ENCODE measurements at regions not wholly inside any gene's neighbourhood (a gene's known extent, or its start where the extent isn't known, plus 50 kb on each side); places are given as distances from the start of the nearest gene placed in this dataset.

DNA sequence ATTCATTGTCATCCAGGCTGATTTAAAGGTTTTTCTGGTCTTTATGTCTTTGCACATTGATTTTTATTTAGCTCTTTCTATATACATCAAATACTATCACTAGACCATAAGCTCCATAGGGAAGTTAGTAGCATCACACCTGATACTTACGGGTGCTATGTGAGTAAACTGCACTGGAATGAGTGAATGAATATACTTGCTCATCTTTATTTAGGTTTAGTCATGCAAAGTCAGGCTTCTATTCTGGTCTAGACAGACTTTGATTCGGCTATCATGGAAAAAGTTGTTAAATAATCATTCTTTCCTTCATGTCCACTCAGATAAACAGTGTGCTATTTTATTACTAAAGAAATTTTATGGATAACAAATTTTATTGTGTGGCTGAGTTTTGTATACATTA lies 457.8 kb upstream of the PCDH7 start:
- ChIA-PET CTCF (no interaction called here), POLR2A (no interaction called here)
- no peak overlapping the region for H3K4me3 Mint-ChIP-seq
- H3K4me1 Mint-ChIP-seq = no peaks in the 10 kb centered on the region
- no peak for DNase-seq
- H3K27ac Mint-ChIP-seq = no peak overlapping the region
- peaks cover 7% of the 10 kb centered on the region for H3K9me3 Mint-ChIP-seq
- H3K36me3 Mint-ChIP-seq (ENCODE audit: low read depth) = no peaks in the 10 kb centered on the region
- H3K27me3 Mint-ChIP-seq = no peaks in the 10 kb centered on the region

DNA sequence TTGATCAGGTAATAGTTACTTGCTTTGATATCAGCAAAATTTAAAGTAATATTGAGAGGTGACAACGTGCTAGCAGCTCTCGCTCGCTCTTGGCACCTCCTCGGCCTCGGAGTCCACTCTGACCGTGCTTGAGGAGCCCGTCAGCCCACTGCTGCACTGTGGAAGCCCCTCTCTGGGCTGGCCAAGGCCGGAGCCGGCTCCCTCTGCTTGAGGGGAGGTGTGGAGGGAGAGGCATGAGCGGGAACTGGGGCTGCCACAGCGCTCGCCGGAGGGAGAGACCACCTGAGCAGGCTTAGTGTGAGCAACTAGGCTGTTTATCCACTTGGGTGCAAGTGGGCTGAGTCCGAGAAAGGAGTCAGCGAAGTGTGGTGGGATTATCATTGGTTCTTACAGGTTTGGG lies 455.7 kb upstream of the PCDH7 start:
- peaks cover 7% of the 10 kb centered on the region for H3K9me3 Mint-ChIP-seq
- POLR2A ChIA-PET = no interaction called here

DNA sequence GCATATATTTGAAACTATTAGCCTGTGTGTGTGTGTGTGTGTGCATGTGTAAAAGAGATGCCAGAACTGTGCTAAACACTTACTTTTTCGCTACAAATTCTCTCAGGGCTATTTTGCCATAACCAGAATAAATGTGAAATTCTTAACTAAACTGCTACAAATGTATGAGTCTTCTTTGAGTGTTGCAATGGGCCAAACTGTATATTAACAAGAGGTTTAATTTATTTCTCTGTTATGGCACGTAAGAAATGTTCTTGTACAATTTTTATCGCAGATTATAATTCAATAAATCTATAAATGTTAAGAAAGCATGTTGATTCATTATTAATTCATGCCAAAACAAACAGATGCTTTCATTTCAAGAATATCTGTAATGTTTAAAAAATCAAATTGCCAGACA lies 454.5 kb upstream of the PCDH7 start:
- H3K27me3 Mint-ChIP-seq = no peaks in the 10 kb centered on the region
- H3K4me3 Mint-ChIP-seq = no peak overlapping the region
- ChIA-PET CTCF (no interaction called here), POLR2A (no interaction called here)
- no peak overlapping the region for H3K27ac Mint-ChIP-seq
- H3K4me1 Mint-ChIP-seq = no peaks in the 10 kb centered on the region
- DNase-seq = no peak
- H3K9me3 Mint-ChIP-seq = peaks cover 7% of the 10 kb centered on the region
- H3K36me3 Mint-ChIP-seq (ENCODE audit: low read depth) = no peaks in the 10 kb centered on the region

More for the DNA sequence above, 455.7 kb upstream of the PCDH7 start:
- CTCF ChIA-PET = no interaction called here
- no peaks in the 10 kb centered on the region for H3K27me3 Mint-ChIP-seq
- H3K4me1 Mint-ChIP-seq = no peaks in the 10 kb centered on the region
- no peak overlapping the region for H3K27ac Mint-ChIP-seq
- no peak for DNase-seq
- H3K36me3 Mint-ChIP-seq (ENCODE audit: low read depth) = no peaks in the 10 kb centered on the region
- H3K4me3 Mint-ChIP-seq = no peak overlapping the region

DNA sequence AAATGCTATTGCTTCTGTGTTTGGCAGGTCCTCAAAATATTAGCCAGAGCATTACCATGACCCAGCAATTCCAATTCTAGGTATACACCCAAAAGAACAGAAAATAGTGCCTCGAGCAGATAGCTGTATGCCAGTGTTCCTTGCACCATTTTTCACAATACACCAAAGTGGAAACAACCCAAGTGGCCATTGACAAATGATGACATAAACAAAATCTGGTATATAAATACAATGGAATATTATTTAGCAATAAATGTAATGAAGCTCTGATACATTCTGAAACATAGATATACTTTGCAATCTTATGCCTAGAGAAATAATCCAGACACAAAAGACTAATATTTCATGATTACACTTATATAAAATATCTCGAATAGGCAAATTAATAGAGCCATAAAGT lies 451.8 kb upstream of the PCDH7 start:
- no peak for DNase-seq
- Mint-ChIP-seq H3K36me3 (ENCODE audit: low read depth) (no peaks in the 10 kb centered on the region), H3K4me3 (no peak overlapping the region), H3K27ac (no peak overlapping the region), H3K4me1 (no peaks in the 10 kb centered on the region), H3K27me3 (no peaks in the 10 kb centered on the region), H3K9me3 (peaks cover 11% of the 10 kb centered on the region)
- CTCF ChIA-PET = no interaction called here
- POLR2A ChIA-PET = no interaction called here

DNA sequence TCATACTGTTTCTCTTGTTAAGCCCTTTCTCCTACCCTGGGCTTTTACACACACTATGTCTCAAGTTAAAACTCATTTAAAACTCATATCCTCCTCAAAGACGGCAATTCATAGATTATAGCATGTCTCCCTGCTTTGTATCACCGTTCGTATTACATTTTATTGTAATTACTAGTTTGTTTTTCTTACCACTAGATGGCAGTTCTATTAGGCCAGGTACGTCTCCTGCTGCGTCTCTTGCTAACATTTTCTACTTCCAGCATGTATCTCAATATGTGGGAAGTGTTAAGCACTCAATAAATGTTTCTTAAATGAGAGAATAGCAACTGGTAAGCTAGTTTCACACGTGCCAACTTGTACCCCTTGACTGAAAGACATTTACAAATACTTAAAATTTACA lies 450.3 kb upstream of the PCDH7 start:
- Mint-ChIP-seq H3K4me1 (no peaks in the 10 kb centered on the region), H3K27me3 (no peaks in the 10 kb centered on the region), H3K9me3 (peaks cover 11% of the 10 kb centered on the region), H3K4me3 (no peak overlapping the region), H3K27ac (no peak overlapping the region), H3K36me3 (ENCODE audit: low read depth) (no peaks in the 10 kb centered on the region)
- DNase-seq = no peak
- POLR2A ChIA-PET = no interaction called here
- CTCF ChIA-PET = no interaction called here

DNA sequence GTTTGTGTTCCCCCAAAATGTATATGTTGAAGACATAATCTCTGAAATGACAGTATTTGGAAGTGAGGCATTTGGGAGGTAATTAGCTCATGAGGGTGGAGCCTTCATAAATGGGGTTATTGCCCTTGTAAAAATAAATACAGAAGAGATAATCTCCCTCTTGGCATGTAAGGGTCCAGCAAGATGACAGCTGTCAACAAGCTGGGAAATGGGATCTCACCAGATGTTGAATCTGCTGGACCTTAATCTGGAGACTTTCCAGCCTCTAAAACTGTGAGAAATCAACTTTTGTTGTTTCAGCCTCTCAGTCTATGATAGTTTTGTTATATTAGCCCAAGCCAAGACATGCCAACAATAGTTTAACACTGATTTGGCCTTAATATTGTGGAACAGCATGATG lies 438.2 kb upstream of the PCDH7 start:
- H3K4me3 Mint-ChIP-seq = no peak overlapping the region
- H3K36me3 Mint-ChIP-seq (ENCODE audit: low read depth) = no peaks in the 10 kb centered on the region
- POLR2A ChIA-PET = no interaction called here
- H3K27ac Mint-ChIP-seq = no peak overlapping the region
- no peaks in the 10 kb centered on the region for H3K27me3 Mint-ChIP-seq
- DNase-seq = no peak
- CTCF ChIA-PET = no interaction called here
- peaks cover 5% of the 10 kb centered on the region for H3K9me3 Mint-ChIP-seq
- H3K4me1 Mint-ChIP-seq = no peaks in the 10 kb centered on the region

DNA sequence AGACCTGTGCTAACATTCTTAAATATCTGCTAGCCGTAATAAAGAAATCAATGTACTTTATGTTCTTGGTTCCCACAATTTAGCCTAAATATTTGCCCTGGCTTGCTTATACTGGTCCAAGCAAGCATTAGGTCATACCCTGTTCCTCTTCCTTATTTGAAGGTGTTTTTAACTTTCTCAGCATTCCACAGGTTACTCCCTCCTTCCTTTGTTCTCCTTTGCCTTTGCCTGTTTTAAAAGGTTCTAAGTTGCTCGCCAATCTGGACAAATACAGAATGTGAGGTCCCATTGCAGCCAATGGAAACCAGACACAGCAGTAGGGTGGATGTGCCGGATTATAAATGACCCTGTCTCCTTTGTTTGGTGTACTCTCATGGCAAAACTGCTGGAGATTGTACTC lies 436.8 kb upstream of the PCDH7 start:
- ChIA-PET POLR2A (no interaction called here), CTCF (no interaction called here)
- H3K27me3 Mint-ChIP-seq = no peaks in the 10 kb centered on the region
- peaks cover 8% of the 10 kb centered on the region for H3K9me3 Mint-ChIP-seq
- no peaks in the 10 kb centered on the region for H3K4me1 Mint-ChIP-seq
- no peaks in the 10 kb centered on the region for H3K36me3 Mint-ChIP-seq (ENCODE audit: low read depth)
- H3K4me3 Mint-ChIP-seq = no peak overlapping the region
- DNase-seq = no peak
- no peak overlapping the region for H3K27ac Mint-ChIP-seq

DNA sequence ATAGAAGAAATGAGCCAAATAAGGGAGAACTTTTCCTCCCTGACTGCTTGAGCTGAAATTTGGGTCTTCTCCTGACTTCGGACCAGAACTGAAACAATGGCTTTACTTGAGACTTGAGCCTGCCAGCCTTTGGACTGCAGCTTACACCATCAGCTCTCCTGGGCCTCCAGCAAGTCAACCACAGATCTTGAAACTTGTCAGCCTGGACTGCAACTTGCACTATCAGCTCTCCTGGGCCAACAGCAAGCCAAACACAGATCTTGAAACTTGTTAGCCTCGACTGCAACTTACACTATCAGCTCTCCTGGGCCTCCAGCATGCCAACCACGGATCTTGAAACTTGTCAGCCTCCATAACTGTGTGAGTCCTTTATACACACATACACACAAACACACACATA lies 425.9 kb upstream of the PCDH7 start:
- H3K36me3 Mint-ChIP-seq (ENCODE audit: low read depth) = no peaks in the 10 kb centered on the region
- H3K9me3 Mint-ChIP-seq = peaks cover 9% of the 10 kb centered on the region
- H3K4me1 Mint-ChIP-seq = no peaks in the 10 kb centered on the region
- no peak overlapping the region for H3K4me3 Mint-ChIP-seq
- DNase-seq = no peak
- ChIA-PET POLR2A (no interaction called here), CTCF (no interaction called here)
- no peak overlapping the region for H3K27ac Mint-ChIP-seq
- no peaks in the 10 kb centered on the region for H3K27me3 Mint-ChIP-seq

DNA sequence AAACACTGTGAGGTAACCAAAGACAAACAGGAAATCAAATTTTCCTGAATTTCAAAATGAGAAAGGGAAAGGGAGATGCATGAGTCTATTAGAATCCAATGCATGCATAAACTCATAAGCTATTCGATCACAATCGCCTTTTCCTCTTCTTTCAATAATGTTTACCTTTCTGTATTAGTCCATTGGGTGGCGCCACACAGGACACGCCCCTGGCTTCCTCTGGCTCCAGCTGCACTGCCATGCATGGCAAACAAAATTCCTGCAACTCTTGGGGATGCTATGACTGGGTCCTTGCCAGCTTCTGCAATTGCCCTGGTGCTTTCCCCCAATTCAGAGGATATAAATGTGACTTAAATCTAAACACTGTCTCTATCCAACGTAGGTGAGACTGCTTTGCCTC lies 424.5 kb upstream of the PCDH7 start:
- no peak for DNase-seq
- Mint-ChIP-seq H3K36me3 (ENCODE audit: low read depth) (no peaks in the 10 kb centered on the region), H3K9me3 (peaks cover 7% of the 10 kb centered on the region), H3K4me3 (no peak overlapping the region), H3K27me3 (no peaks in the 10 kb centered on the region), H3K4me1 (no peaks in the 10 kb centered on the region), H3K27ac (no peak overlapping the region)
- ChIA-PET POLR2A (no interaction called here), CTCF (no interaction called here)

DNA sequence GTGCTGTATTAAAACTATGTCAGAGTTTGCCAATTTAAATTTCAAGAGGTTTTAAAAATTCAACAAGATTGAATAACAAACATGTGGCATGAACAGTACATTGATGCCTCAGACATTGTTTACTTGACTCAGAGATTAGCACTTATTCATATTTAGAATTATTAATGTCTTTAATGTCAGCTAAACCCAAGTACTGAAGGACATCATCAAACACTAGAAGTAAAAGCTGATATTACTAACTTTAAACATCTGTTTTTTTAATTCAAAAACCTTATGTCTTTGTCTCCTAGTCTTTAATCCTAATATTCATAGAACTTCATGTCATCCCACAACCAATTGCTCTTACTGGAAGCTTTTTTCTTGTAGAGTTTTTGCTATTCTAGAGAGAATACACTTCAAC lies 406.2 kb upstream of the PCDH7 start:
- no peak overlapping the region for H3K27ac Mint-ChIP-seq
- H3K9me3 Mint-ChIP-seq = peaks cover 6% of the 10 kb centered on the region
- no peaks in the 10 kb centered on the region for H3K36me3 Mint-ChIP-seq (ENCODE audit: low read depth)
- ChIA-PET CTCF (no interaction called here), POLR2A (no interaction called here)
- H3K27me3 Mint-ChIP-seq = no peaks in the 10 kb centered on the region
- no peak for DNase-seq
- no peaks in the 10 kb centered on the region for H3K4me1 Mint-ChIP-seq
- no peak overlapping the region for H3K4me3 Mint-ChIP-seq

DNA sequence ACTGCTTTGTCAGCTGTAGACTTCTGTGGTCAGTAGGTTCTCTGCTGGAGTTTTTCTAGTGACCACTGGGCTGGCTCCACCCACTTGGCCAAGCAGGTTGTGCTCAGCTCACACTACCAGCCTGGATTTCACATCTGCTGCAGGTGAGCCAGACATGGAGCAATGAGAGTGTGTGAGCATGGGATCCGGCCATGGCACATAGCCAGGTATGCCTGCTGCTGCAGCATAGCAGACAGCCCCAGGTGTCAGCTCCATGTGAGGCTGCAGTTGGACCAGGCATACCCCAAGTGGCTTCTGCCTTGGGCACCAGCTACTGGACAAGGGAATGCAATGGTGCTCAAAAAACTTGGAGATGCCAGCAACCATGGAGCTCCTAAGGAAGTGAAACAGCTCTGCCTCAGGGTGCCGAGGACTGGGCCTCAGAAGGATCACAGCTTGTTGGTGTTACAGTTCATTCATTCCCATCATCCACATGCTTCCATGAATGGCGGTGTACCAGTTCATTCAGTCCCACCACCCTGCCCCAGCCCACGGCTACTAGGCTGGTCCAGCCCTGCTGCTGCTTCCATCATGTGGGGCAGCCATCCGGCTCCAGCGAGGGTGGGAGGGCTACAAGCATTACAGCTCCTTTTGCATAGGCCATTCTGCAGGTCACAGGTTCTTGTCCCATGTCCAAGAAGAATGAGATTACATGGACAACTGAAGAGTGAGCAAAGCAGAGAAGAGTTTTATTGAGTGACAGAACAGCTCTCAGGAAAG lies 389.1 kb upstream of the PCDH7 start:
- no peak overlapping the region for H3K4me3 Mint-ChIP-seq
- CTCF ChIA-PET = no interaction called here
- H3K4me1 Mint-ChIP-seq = no peaks in the 10 kb centered on the region
- peaks cover 16% of the 10 kb centered on the region for H3K9me3 Mint-ChIP-seq
- H3K27ac Mint-ChIP-seq = no peak overlapping the region
- no peaks in the 10 kb centered on the region for H3K36me3 Mint-ChIP-seq (ENCODE audit: low read depth)
- H3K27me3 Mint-ChIP-seq = no peaks in the 10 kb centered on the region
- DNase-seq = no peak
- POLR2A ChIA-PET = no interaction called here

DNA sequence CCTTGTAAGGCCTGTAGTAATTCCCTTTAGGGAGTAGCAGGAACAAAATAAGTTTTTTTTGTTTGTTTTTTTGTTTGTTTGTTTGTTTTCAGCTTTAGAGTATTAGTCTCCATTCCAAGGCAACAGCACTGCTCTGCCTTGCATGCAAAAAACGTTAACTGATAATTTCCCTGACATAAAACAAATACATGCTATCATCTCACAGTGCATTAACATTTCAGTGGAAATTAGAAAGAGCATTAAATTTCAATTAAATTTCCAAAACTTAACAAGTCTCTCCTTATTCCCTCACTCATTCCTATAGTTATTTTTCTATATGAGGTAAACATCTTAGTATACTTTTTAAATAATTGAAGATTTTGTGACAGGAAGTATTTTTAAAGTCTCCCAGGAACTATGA lies 378.4 kb upstream of the PCDH7 start:
- Mint-ChIP-seq H3K9me3 (peaks cover 8% of the 10 kb centered on the region), H3K27ac (no peak overlapping the region), H3K4me3 (no peak overlapping the region), H3K27me3 (no peaks in the 10 kb centered on the region), H3K36me3 (ENCODE audit: low read depth) (no peaks in the 10 kb centered on the region), H3K4me1 (no peaks in the 10 kb centered on the region)
- CTCF ChIA-PET = no interaction called here
- POLR2A ChIA-PET = no interaction called here
- DNase-seq = no peak

DNA sequence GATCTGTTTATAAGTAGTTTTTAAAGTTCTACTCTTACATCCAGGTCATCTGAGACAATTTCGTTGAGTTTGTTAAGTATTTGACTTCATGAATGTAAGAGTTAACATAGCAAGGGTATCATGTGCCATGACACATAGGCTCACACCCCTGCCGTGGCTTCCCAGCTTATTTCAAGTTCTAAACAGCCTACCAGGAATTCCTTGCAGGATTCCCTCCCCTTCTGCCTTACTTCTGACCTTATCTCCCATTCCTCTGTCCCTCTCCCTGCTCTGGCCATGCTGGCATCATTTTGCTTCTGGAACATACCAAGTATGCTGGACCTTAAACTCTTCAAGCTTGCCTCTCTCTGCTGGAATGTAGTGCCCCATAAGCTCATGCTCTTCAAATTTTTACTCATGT lies 369.9 kb upstream of the PCDH7 start:
- CTCF ChIA-PET = no interaction called here
- DNase-seq = no peak
- H3K27ac Mint-ChIP-seq = no peak overlapping the region
- POLR2A ChIA-PET = no interaction called here
- no peaks in the 10 kb centered on the region for H3K36me3 Mint-ChIP-seq (ENCODE audit: low read depth)
- no peaks in the 10 kb centered on the region for H3K27me3 Mint-ChIP-seq
- peaks cover 22% of the 10 kb centered on the region for H3K9me3 Mint-ChIP-seq
- H3K4me1 Mint-ChIP-seq = no peaks in the 10 kb centered on the region
- H3K4me3 Mint-ChIP-seq = no peak overlapping the region

DNA sequence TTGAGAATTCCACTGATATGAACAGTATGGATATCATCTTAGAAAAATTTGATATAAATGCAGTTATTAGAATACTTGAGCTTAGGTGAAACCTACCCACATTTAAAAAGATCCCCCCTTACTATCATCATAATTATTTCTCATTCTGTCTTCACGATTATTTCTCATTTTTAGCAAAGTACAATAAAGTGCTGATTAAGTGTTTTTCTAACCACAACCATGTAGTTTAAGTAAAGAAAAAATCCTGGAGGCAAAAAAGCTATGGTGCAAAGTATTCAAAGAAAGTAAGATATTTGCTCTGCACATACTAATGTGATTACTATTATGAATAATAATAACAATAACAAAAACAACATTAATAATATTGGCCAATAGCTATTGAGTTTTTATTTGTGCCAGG lies 365.6 kb upstream of the PCDH7 start:
- peaks cover 9% of the 10 kb centered on the region for H3K9me3 Mint-ChIP-seq
- CTCF ChIA-PET = no interaction called here
- H3K36me3 Mint-ChIP-seq (ENCODE audit: low read depth) = no peaks in the 10 kb centered on the region
- no peaks in the 10 kb centered on the region for H3K27me3 Mint-ChIP-seq
- DNase-seq = no peak
- POLR2A ChIA-PET = no interaction called here
- H3K4me3 Mint-ChIP-seq = no peak overlapping the region
- H3K27ac Mint-ChIP-seq = no peak overlapping the region
- H3K4me1 Mint-ChIP-seq = no peaks in the 10 kb centered on the region

DNA sequence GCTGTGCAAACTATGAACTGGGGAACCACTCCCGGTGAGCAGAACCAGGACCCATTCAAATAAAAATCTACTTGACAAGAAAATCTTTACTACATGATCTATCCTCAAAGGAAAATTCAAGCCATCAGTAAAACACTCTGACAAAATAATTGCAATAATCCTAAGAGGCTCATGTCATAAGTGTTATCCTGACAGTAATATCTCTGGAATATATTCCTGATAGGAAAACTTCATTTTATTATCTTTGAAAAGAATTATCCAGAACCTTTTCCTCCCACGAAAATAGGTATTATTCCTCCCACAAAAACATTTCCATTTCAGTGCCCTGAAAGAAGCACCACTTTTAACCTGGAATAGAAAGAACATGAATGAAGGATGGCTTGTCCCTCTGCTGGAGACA lies 357.7 kb upstream of the PCDH7 start:
- Mint-ChIP-seq H3K36me3 (ENCODE audit: low read depth) (no peaks in the 10 kb centered on the region), H3K4me3 (no peak overlapping the region), H3K27ac (no peak overlapping the region), H3K4me1 (no peaks in the 10 kb centered on the region), H3K9me3 (peaks cover 6% of the 10 kb centered on the region), H3K27me3 (no peaks in the 10 kb centered on the region)
- ChIA-PET CTCF (no interaction called here), POLR2A (no interaction called here)
- no peak for DNase-seq
